H9 (cell line): ENCODE measurements at regions not wholly inside any gene's neighbourhood (a gene's known extent, or its start where the extent isn't known, plus 50 kb on each side); places are given as distances from the start of the nearest gene placed in this dataset.

Source experiments
- DNase-seq: peaks from one replicate; pipeline ENCODE4 v3.0.0-alpha.2; 2017
- H2AFZ ChIP-seq: one replicate; pipeline ENCODE4 v1.6.1; 2013; ENCODE audit warnings: mild to moderate bottlenecking, low read length, control low read depth, moderate library complexity
- H2AK5ac ChIP-seq: 2 replicates; pipeline ENCODE4 v1.6.1; 2013; ENCODE audit warnings: low read length, control low read depth, mixed read lengths; ENCODE audit not compliant: insufficient read length
- H2BK120ac ChIP-seq: one replicate; pipeline ENCODE4 v1.6.1; 2013; ENCODE audit warnings: low read depth, mild to moderate bottlenecking, low read length, control low read depth, inconsistent platforms; ENCODE audit not compliant: poor library complexity, severe bottlenecking
- H2BK12ac ChIP-seq: 2 replicates; pipeline ENCODE4 v1.6.1; 2013; ENCODE audit warnings: low read length, control low read depth, mixed read lengths, low read depth; ENCODE audit not compliant: insufficient read length
- H2BK15ac ChIP-seq: 2 replicates; pipeline ENCODE4 v1.6.1; 2013; ENCODE audit warnings: low read depth, low read length, control low read depth
- H2BK20ac ChIP-seq: one replicate; pipeline ENCODE4 v1.6.1; 2013; ENCODE audit warnings: low read depth, mild to moderate bottlenecking, low read length, control low read depth, inconsistent platforms; ENCODE audit not compliant: poor library complexity, severe bottlenecking
- H2BK5ac ChIP-seq: 2 replicates; pipeline ENCODE4 v1.6.1; 2013; ENCODE audit warnings: low read length, control low read depth, mixed read lengths; ENCODE audit not compliant: insufficient read length
- H3K14ac ChIP-seq: 2 replicates; pipeline ENCODE4 v1.6.1; 2013; ENCODE audit warnings: low read length, control low read depth; ENCODE audit not compliant: insufficient read depth
- H3K18ac ChIP-seq: 2 replicates; pipeline ENCODE4 v1.6.1; 2013; ENCODE audit warnings: low read depth, mild to moderate bottlenecking, mixed read lengths, low read length, control low read depth; ENCODE audit not compliant: insufficient read length
- H3K23ac ChIP-seq: 2 replicates; pipeline ENCODE4 v1.6.1; 2013; ENCODE audit warnings: low read length, control low read depth, mixed read lengths, low read depth; ENCODE audit not compliant: insufficient read length
- H3K23me2 ChIP-seq: 2 replicates; pipeline ENCODE4 v1.6.1; 2013; ENCODE audit warnings: low read depth, mild to moderate bottlenecking, mixed read lengths, low read length, control low read depth; ENCODE audit not compliant: insufficient read length, poor library complexity, severe bottlenecking
- H3K27ac ChIP-seq: 2 replicates; pipeline ENCODE4 v1.5.1; 2013; ENCODE audit warnings: low read length, control low read depth, mixed read lengths, low read depth; ENCODE audit not compliant: insufficient read length
- H3K27me3 ChIP-seq: 2 replicates; pipeline ENCODE4 v1.6.1; 2013; ENCODE audit warnings: low read length, control low read depth, inconsistent platforms; ENCODE audit not compliant: insufficient read depth
- H3K4ac ChIP-seq: 2 replicates; pipeline ENCODE4 v1.6.1; 2013; ENCODE audit warnings: low read depth, mild to moderate bottlenecking, control low read depth, inconsistent platforms, low read length, moderate library complexity
- H3K4me1 ChIP-seq: 2 replicates; pipeline ENCODE4 v1.6.1; 2013; ENCODE audit warnings: low read length, control low read depth, inconsistent platforms; ENCODE audit not compliant: insufficient read depth
- H3K4me2 ChIP-seq: 2 replicates; pipeline ENCODE4 v1.6.1; 2013; ENCODE audit warnings: low read length, control low read depth, mixed read lengths; ENCODE audit not compliant: insufficient read length, insufficient read depth
- H3K56ac ChIP-seq: 2 replicates; pipeline ENCODE4 v1.6.1; 2013; ENCODE audit warnings: low read depth, mild to moderate bottlenecking, mixed read lengths, low read length, control low read depth; ENCODE audit not compliant: insufficient read length
- H3K79me1 ChIP-seq: 2 replicates; pipeline ENCODE4 v1.6.1; 2013; ENCODE audit warnings: low read depth, mild to moderate bottlenecking, moderate library complexity, low read length, control low read depth, inconsistent platforms; ENCODE audit not compliant: insufficient read depth, poor library complexity, severe bottlenecking
- H3K79me2 ChIP-seq: 2 replicates; pipeline ENCODE4 v1.6.1; 2013; ENCODE audit warnings: low read length, control low read depth, inconsistent platforms; ENCODE audit not compliant: insufficient read depth
- H3K9ac ChIP-seq: 2 replicates; pipeline ENCODE4 v1.6.1; 2013; ENCODE audit warnings: low read length, control low read depth, mixed read lengths; ENCODE audit not compliant: insufficient read length; ENCODE audit errors: extremely low read depth
- H3K9me3 ChIP-seq: one replicate; pipeline ENCODE4 v1.6.1; 2013; ENCODE audit warnings: low read depth, low read length, inconsistent platforms; ENCODE audit not compliant: control insufficient read depth
- H3T11ph ChIP-seq: one replicate; pipeline ENCODE4 v1.6.1; 2013; ENCODE audit warnings: mild to moderate bottlenecking, low read length, control low read depth, inconsistent platforms
- H4K20me1 ChIP-seq: one replicate; pipeline ENCODE4 v1.6.1; 2013; ENCODE audit not compliant: control insufficient read depth, insufficient read length, insufficient read depth
- H4K5ac ChIP-seq: 2 replicates; pipeline ENCODE4 v1.6.1; 2013; ENCODE audit warnings: low read depth, mild to moderate bottlenecking, mixed read lengths, low read length, control low read depth; ENCODE audit not compliant: insufficient read length
- H4K8ac ChIP-seq: replicated peaks from 2 replicates; pipeline ENCODE4 v1.6.1; 2013; ENCODE audit warnings: low read length, control low read depth, mixed read lengths, low read depth; ENCODE audit not compliant: insufficient read length
- H4K91ac ChIP-seq: 2 replicates; pipeline ENCODE4 v1.6.1; 2013; ENCODE audit warnings: low read depth, mild to moderate bottlenecking, moderate library complexity, mixed read lengths, low read length, control low read depth; ENCODE audit not compliant: insufficient read length
- H3K27ac Mint-ChIP-seq, 3 experiments: 2 replicates in 2 of 3; 3 replicates in 1 of 3; pipeline ENCODE4 v1.8.0; 2020 to 2021; ENCODE audit warnings: mixed read lengths in 3 of 3, mild to moderate bottlenecking in 1 of 3, moderate library complexity in 1 of 3
- H3K27me3 Mint-ChIP-seq: 2 replicates; pipeline ENCODE4 v1.8.0; 2021; ENCODE audit warnings: low read depth, mild to moderate bottlenecking, moderate library complexity, mixed read lengths
- H3K36me3 Mint-ChIP-seq, 3 experiments: 2 replicates in 2 of 3; 3 replicates in 1 of 3; pipeline ENCODE4 v1.8.0; 2020 to 2021; ENCODE audit warnings: low read depth in 3 of 3, mixed read lengths in 3 of 3; ENCODE audit not compliant: insufficient read depth in 1 of 3
- H3K4me1 Mint-ChIP-seq, 2 experiments: 2 replicates each; pipeline ENCODE4 v1.8.0; 2020; ENCODE audit warnings: mixed read lengths in 2 of 2
- H3K4me3 Mint-ChIP-seq, 2 experiments: 2 replicates in 1 of 2; 3 replicates in 1 of 2; pipeline ENCODE4 v1.8.0; 2020 to 2021; ENCODE audit warnings: mild to moderate bottlenecking in 2 of 2, mixed read lengths in 2 of 2, moderate library complexity in 1 of 2
- H3K9me3 Mint-ChIP-seq, 2 experiments: 2 replicates in 1 of 2; 3 replicates in 1 of 2; pipeline ENCODE4 v1.8.0; 2020; ENCODE audit warnings: mild to moderate bottlenecking in 2 of 2, mixed read lengths in 2 of 2, moderate library complexity in 1 of 2
- CTCF ChIP-seq: fragments of 200-600 bp; sonication (generic); conservative IDR thresholded peaks from 3 replicates; pipeline ENCODE4 v1.8.0; 2021; ENCODE audit warnings: antibody characterized with exemption, mild to moderate bottlenecking
- WGBS: extraction: QIAGEN DNeasy Blood & Tissue Kit; methylation state at CpG from one replicate; pipeline ENCODE4 v1.1.7; 2013; ENCODE audit warnings: missing lambda C conversion rate, low lambda C conversion rate, mixed read lengths; ENCODE audit not compliant: insufficient read length; ENCODE audit errors: extremely low coverage; 5-methylcytosine and 5-hydroxymethylcytosine counted together

- no peak overlapping the region for H3K23ac ChIP-seq
- no peak overlapping the region for H2AFZ ChIP-seq
- no peaks in the 10 kb centered on the region for H3K27me3 ChIP-seq
- H3K79me1 ChIP-seq = no peaks in the 10 kb centered on the region
- no peak overlapping the region for H2BK5ac ChIP-seq
- H3K4me2 ChIP-seq = no peak overlapping the region
- H3K14ac ChIP-seq = no peak overlapping the region
- peaks cover 1% of the 10 kb centered on the region in 2 experiments for H3K4me1 Mint-ChIP-seq
- H3K9me3 ChIP-seq = no peaks in the 10 kb centered on the region
- no peaks in the 10 kb centered on the region for H3K23me2 ChIP-seq
- no peaks in the 10 kb centered on the region for H3K79me2 ChIP-seq
- no peak overlapping the region for H2BK20ac ChIP-seq
- H3K9me3 Mint-ChIP-seq = no peaks in the 10 kb centered on the region
- no peak overlapping the region for H3K18ac ChIP-seq
- no peak for TF ChIP-seq CTCF
- H3T11ph ChIP-seq = no peak overlapping the region
- no peak overlapping the region for H3K56ac ChIP-seq
- H3K27me3 Mint-ChIP-seq = peaks cover 2% of the 10 kb centered on the region
- no peak overlapping the region for H4K8ac ChIP-seq
- no peak overlapping the region for H2BK12ac ChIP-seq
- WGBS = no CpG with 5 or more reads among the region's 4 CpGs
- H3K36me3 Mint-ChIP-seq = no peaks in the 10 kb centered on the region
- H4K20me1 ChIP-seq = no peaks in the 10 kb centered on the region
- no peak overlapping the region for H4K91ac ChIP-seq
- H4K5ac ChIP-seq = no peak overlapping the region
- H3K27ac ChIP-seq = no peak overlapping the region
- no peak overlapping the region for H2BK120ac ChIP-seq
- H2AK5ac ChIP-seq = no peak overlapping the region
- H3K4me3 Mint-ChIP-seq = no peak overlapping the region
- no peak overlapping the region for H3K4ac ChIP-seq
- H3K4me1 ChIP-seq = no peaks in the 10 kb centered on the region
- no peak for DNase-seq
- no peak overlapping the region; a peak in 1 of 7 replicates for H3K27ac Mint-ChIP-seq
- H2BK15ac ChIP-seq = no peak overlapping the region
- H3K9ac ChIP-seq = no peak overlapping the region
These were observed 174.7 kb upstream of the AGAP1 start for GRCh38 chr2:235319095-235319494.
